K562 (cell line): ENCODE measurements at regions not wholly inside any gene's neighbourhood (a gene's known extent, or its start where the extent isn't known, plus 50 kb on each side); places are given as distances from the start of the nearest gene placed in this dataset.

Source experiments
- ATAC-seq: fragments of 200-7000 bp; cut with Tn5 transposase; 3 replicates; pipeline ENCODE4 v1.9.1; 2020; ENCODE audit warnings: moderate library complexity
- BruUV-seq: library from RNA; stranded (reverse); fragments of 400-500 nt; replicated peaks from 2 replicates; lab custom pipeline; 2021; lab: Mats Ljungman, UMichigan
- CTCF ChIA-PET: fragments of 300-600 bp; formaldehyde crosslinking; extraction: SDS; loops from one replicate; lab custom pipeline; 2021; ENCODE audit warnings: low intra/inter-chr PET ratio; lab: Yijun Ruan, JAX
- POLR2A ChIA-PET: fragments of 300-600, 350-650 bp; sonication (Branson Sonifier 250); formaldehyde crosslinking; extraction: SDS; loops from one replicate; lab custom pipeline; 2021; ENCODE audit warnings: antibody characterized with exemption, inconsistent platforms; lab: Yijun Ruan, JAX
- DNase-seq, 4 experiments: peaks; one replicate each; pipeline versions ENCODE4 v3.0.0 to v3.0.0-alpha.2; 2011 to 2018; ENCODE audit warnings: low spot score in 3 of 4, mixed read lengths in 3 of 4; ENCODE audit errors: extremely low read depth in 1 of 4
- FAIRE-seq: peaks from 2 replicates; lab custom pipeline; 2011; peaks lifted over from hg19 to GRCh38; lab: Jason Lieb, UNC
- H2AFZ ChIP-seq: 2 replicates; pipeline ENCODE4 v1.6.0; 2011; ENCODE audit warnings: low read depth, low read length, control low read depth, inconsistent platforms
- H3K27ac ChIP-seq: fragments of 200-600 bp; 3 replicates; pipeline ENCODE4 v1.8.0; 2011; ENCODE audit warnings: low read depth, mild to moderate bottlenecking, control low read depth, inconsistent platforms, low read length, moderate library complexity, mixed read lengths; ENCODE audit errors: extremely low read depth
- H3K27me3 ChIP-seq, 2 experiments: fragments of 300-600 bp in 1 of 2; 2 replicates in 1 of 2; 3 replicates in 1 of 2; pipeline versions ENCODE4 v1.6.0 to v1.8.0; 2011; ENCODE audit warnings: inconsistent platforms in 2 of 2, low read length in 2 of 2, mild to moderate bottlenecking in 1 of 2, mixed read lengths in 1 of 2, moderate library complexity in 1 of 2; ENCODE audit not compliant: control insufficient read depth in 2 of 2, insufficient read depth in 2 of 2
- H3K36me3 ChIP-seq: fragments of 300-600 bp; 3 replicates; pipeline ENCODE4 v1.8.0; 2011; ENCODE audit warnings: mild to moderate bottlenecking, low read length, inconsistent platforms; ENCODE audit not compliant: control insufficient read depth, insufficient read depth
- H3K4me1 ChIP-seq, 2 experiments: fragments of 200-600 bp in 1 of 2; replicated peaks in 1 of 2; 2 replicates in 1 of 2; 3 replicates in 1 of 2; pipeline versions ENCODE4 v1.5.1 to v1.8.0; 2011; ENCODE audit warnings: inconsistent platforms in 2 of 2, low read length in 2 of 2, mild to moderate bottlenecking in 1 of 2, mixed read lengths in 1 of 2, moderate library complexity in 1 of 2; ENCODE audit not compliant: control insufficient read depth in 2 of 2, insufficient read depth in 2 of 2
- H3K4me2 ChIP-seq: 2 replicates; pipeline ENCODE4 v1.6.1; 2011; ENCODE audit warnings: low read length, control low read depth, inconsistent platforms, mixed read lengths; ENCODE audit not compliant: insufficient read depth
- H3K4me3 ChIP-seq: fragments of 200-600 bp; sonication (generic), shearing (Covaris generic); 2 replicates; pipeline ENCODE4 v1.5.1; 2016; ENCODE audit warnings: control low read depth, inconsistent platforms
- H3K79me2 ChIP-seq: fragments of 200-600 bp; 3 replicates; pipeline ENCODE4 v1.8.0; 2011; ENCODE audit warnings: low read length, inconsistent platforms; ENCODE audit not compliant: control insufficient read depth, insufficient read depth
- H3K9ac ChIP-seq, 2 experiments: 2 replicates each; pipeline versions ENCODE4 v1.6.0 to v1.6.1; 2011; ENCODE audit warnings: low read depth in 2 of 2, low read length in 2 of 2, control low read depth in 1 of 2, inconsistent platforms in 1 of 2, mild to moderate bottlenecking in 1 of 2, mixed read lengths in 1 of 2; ENCODE audit not compliant: insufficient read depth in 1 of 2
- H3K9me1 ChIP-seq: one replicate; pipeline ENCODE4 v1.6.0; 2011; ENCODE audit warnings: inconsistent platforms, mild to moderate bottlenecking, low read length, moderate library complexity; ENCODE audit not compliant: control insufficient read depth, insufficient read depth
- H3K9me3 ChIP-seq: replicated peaks from 2 replicates; pipeline ENCODE4 v1.5.1; 2011; ENCODE audit warnings: low read depth, low read length, inconsistent platforms; ENCODE audit not compliant: control insufficient read depth, insufficient read depth
- H4K20me1 ChIP-seq: replicated peaks from 2 replicates; pipeline ENCODE4 v1.6.1; 2011; ENCODE audit warnings: low read length, inconsistent platforms, mixed read lengths; ENCODE audit not compliant: control insufficient read depth, insufficient read depth
- CTBP1 ChIP-seq: fragments of 450-650 bp; IDR thresholded peaks from 2 replicates; pipeline ENCODE4 v1.6.1; 2016; ENCODE audit warnings: borderline replicate concordance
- DMBX1 ChIP-seq: fragments of 250-450 bp; sonication (Bioruptor Pico); IDR thresholded peaks from 2 replicates; pipeline ENCODE4 v1.8.0; 2022; ENCODE audit warnings: inconsistent platforms, mild to moderate bottlenecking, moderate library complexity, borderline replicate concordance
- L3MBTL2 ChIP-seq: fragments of 450-650 bp; IDR thresholded peaks from 2 replicates; pipeline ENCODE4 v1.6.1; 2016; ENCODE audit warnings: mild to moderate bottlenecking, moderate library complexity
- MTA1 ChIP-seq: fragments of 450-650 bp; IDR thresholded peaks from 2 replicates; pipeline ENCODE4 v1.6.1; 2017; ENCODE audit warnings: borderline replicate concordance
- NCOA6 ChIP-seq: fragments of 450-650 bp; IDR thresholded peaks from 2 replicates; pipeline ENCODE4 v1.6.1; 2017; ENCODE audit warnings: mild to moderate bottlenecking
- PHB2 ChIP-seq: fragments of 450-650 bp; IDR thresholded peaks from 2 replicates; pipeline ENCODE4 v1.6.1; 2017; ENCODE audit warnings: low read depth
- SMC3 ChIP-seq: conservative IDR thresholded peaks from 2 replicates; pipeline ENCODE4 v1.6.1; 2011; ENCODE audit warnings: low read depth, low read length, improper control_type of control experiment; ENCODE audit not compliant: insufficient read depth
- STAT5A ChIP-seq: IDR thresholded peaks from 2 replicates; pipeline ENCODE4 v1.6.1; 2012; ENCODE audit warnings: low read length, inconsistent platforms, borderline replicate concordance
- TSC22D4 ChIP-seq: fragments of 450-650 bp; IDR thresholded peaks from 2 replicates; pipeline ENCODE4 v1.6.1; 2016; ENCODE audit warnings: missing genetic modification characterization, missing biosample characterization, control low read depth
- ZC3H8 ChIP-seq: fragments of 450-650 bp; IDR thresholded peaks from 2 replicates; pipeline ENCODE4 v1.6.1; 2017
- WGBS: fragments of 100-300 bp; shearing (Covaris generic); methylation state at CpG from one replicate; pipeline ENCODE4 v1.1.6; 2016; ENCODE audit warnings: low coverage, mixed read lengths; ENCODE audit not compliant: insufficient coverage; ENCODE audit errors: missing lambda C conversion rate; 5-methylcytosine and 5-hydroxymethylcytosine counted together
- in situ Hi-C: fragments of 300-500 bp; cut with MboI; formaldehyde crosslinking; loops from 4 replicates; pipeline ENCODE4 v1.15.0; 2018; ENCODE audit warnings: inconsistent platforms, mixed read lengths
- intact Hi-C: fragments of 100-400 bp; cut with micrococcal nuclease; formaldehyde crosslinking; loops from 2 replicates; pipeline ENCODE4 v1.14.2; 2022
- TF ChIP-seq, protein P1 (sequence below), 2 experiments: fragments of 150-350 bp in 1 of 2; IDR thresholded peaks; 2 replicates each; pipeline ENCODE4 v1.6.1; 2012 to 2016; ENCODE audit warnings: low read depth in 2 of 2, low read length in 2 of 2, mild to moderate bottlenecking in 1 of 2, moderate library complexity in 1 of 2
- TF ChIP-seq, protein P2 (sequence below): fragments of 450-650 bp; IDR thresholded peaks from 2 replicates; pipeline ENCODE4 v1.6.1; 2017; ENCODE audit warnings: antibody characterized with exemption

GRCh38 chr1:25099343-25099951 lies 132.9 kb downstream of the SYF2 start:
- CTCF ChIA-PET = no interaction called here
- WGBS = 2% methylated on average over 11 of the region's 11 CpGs
- intact Hi-C loops = no loop called here

GRCh38 chr1:25098717-25099116 lies 133.6 kb downstream of the SYF2 start:
- POLR2A ChIA-PET = interaction anchor here (0.6 kb wide), 1 partner anchor 177 kb away, joined by 3 read pairs; no protein-coding TSS in a partner anchor
- no peak overlapping the region for H3K27ac ChIP-seq
- peaks cover 0 to 26% of the 10 kb centered on the region in 2 experiments; a peak in 3 of 5 replicates for H3K27me3 ChIP-seq
- FAIRE-seq (no peak), ATAC-seq (no peak), DNase-seq (no peak)
- no peaks in the 10 kb centered on the region for H3K9me1 ChIP-seq
- H3K79me2 ChIP-seq = no peaks in the 10 kb centered on the region
- WGBS = 2% methylated on average over 4 of the region's 4 CpGs
- no TSS peak for BruUV-seq
- H4K20me1 ChIP-seq = no peaks in the 10 kb centered on the region
- peaks cover 0 to 5% of the 10 kb centered on the region in 2 experiments; a peak in 1 of 5 replicates for H3K4me1 ChIP-seq
- H3K9me3 ChIP-seq = no peaks in the 10 kb centered on the region; the same call in 1 of the 2 replicates
- intact Hi-C loops (no loop called here), in situ Hi-C loops (no loop called here)
- no peak overlapping the region for H3K4me3 ChIP-seq
- no peak overlapping the region for H3K9ac ChIP-seq
- H3K36me3 ChIP-seq = no peaks in the 10 kb centered on the region
- no peak overlapping the region for H3K4me2 ChIP-seq
- H2AFZ ChIP-seq = no peak overlapping the region
- CTCF ChIA-PET = no interaction called here
- TF ChIP-seq PHB2 (no peak), SMC3 (no peak), ZC3H8 (no peak), MTA1 (no peak), NCOA6 (no peak), DMBX1 (CRISPR knock-in tag) (no peak)
- TF ChIP-seq, protein P1, sequence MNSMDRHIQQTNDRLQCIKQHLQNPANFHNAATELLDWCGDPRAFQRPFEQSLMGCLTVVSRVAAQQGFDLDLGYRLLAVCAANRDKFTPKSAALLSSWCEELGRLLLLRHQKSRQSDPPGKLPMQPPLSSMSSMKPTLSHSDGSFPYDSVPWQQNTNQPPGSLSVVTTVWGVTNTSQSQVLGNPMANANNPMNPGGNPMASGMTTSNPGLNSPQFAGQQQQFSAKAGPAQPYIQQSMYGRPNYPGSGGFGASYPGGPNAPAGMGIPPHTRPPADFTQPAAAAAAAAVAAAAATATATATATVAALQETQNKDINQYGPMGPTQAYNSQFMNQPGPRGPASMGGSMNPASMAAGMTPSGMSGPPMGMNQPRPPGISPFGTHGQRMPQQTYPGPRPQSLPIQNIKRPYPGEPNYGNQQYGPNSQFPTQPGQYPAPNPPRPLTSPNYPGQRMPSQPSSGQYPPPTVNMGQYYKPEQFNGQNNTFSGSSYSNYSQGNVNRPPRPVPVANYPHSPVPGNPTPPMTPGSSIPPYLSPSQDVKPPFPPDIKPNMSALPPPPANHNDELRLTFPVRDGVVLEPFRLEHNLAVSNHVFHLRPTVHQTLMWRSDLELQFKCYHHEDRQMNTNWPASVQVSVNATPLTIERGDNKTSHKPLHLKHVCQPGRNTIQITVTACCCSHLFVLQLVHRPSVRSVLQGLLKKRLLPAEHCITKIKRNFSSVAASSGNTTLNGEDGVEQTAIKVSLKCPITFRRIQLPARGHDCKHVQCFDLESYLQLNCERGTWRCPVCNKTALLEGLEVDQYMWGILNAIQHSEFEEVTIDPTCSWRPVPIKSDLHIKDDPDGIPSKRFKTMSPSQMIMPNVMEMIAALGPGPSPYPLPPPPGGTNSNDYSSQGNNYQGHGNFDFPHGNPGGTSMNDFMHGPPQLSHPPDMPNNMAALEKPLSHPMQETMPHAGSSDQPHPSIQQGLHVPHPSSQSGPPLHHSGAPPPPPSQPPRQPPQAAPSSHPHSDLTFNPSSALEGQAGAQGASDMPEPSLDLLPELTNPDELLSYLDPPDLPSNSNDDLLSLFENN (IDR thresholded peaks at IDR 0.05; ENCODE audit: low read depth in 2 of 2, low read length in 2 of 2) = no peak
- TF ChIP-seq, protein P2, sequence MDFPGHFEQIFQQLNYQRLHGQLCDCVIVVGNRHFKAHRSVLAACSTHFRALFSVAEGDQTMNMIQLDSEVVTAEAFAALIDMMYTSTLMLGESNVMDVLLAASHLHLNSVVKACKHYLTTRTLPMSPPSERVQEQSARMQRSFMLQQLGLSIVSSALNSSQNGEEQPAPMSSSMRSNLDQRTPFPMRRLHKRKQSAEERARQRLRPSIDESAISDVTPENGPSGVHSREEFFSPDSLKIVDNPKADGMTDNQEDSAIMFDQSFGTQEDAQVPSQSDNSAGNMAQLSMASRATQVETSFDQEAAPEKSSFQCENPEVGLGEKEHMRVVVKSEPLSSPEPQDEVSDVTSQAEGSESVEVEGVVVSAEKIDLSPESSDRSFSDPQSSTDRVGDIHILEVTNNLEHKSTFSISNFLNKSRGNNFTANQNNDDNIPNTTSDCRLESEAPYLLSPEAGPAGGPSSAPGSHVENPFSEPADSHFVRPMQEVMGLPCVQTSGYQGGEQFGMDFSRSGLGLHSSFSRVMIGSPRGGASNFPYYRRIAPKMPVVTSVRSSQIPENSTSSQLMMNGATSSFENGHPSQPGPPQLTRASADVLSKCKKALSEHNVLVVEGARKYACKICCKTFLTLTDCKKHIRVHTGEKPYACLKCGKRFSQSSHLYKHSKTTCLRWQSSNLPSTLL = no peak

More at GRCh38 chr1:25099343-25099951, 132.9 kb downstream of the SYF2 start:
- no peak overlapping the region for H3K4me2 ChIP-seq
- DNase-seq = no peak
- BruUV-seq = no TSS peak
- H3K4me1 ChIP-seq = peaks cover 0 to 5% of the 10 kb centered on the region in 2 experiments; a peak in 1 of 5 replicates
- H3K79me2 ChIP-seq = no peaks in the 10 kb centered on the region
- H3K9me3 ChIP-seq = no peaks in the 10 kb centered on the region; the same call in 1 of the 2 replicates
- no peak for TF ChIP-seq STAT5A
- peak; percentile 26; the same call in 1 of the 2 replicates for TF ChIP-seq CTBP1
- TF ChIP-seq TSC22D4 (tag) = 0 out of 2 replicates have a peak, but pooled peaks have one; percentile 25
- TF ChIP-seq L3MBTL2 = 0 out of 2 replicates have a peak, but pooled peaks have one; percentile 29
- TF ChIP-seq, all 486 proteins: peak for 3
- H3K9me1 ChIP-seq = no peaks in the 10 kb centered on the region
- H4K20me1 ChIP-seq = no peaks in the 10 kb centered on the region
- FAIRE-seq (peak; percentile 37), ATAC-seq (no peak)
- no peaks in the 10 kb centered on the region for H3K36me3 ChIP-seq
- POLR2A ChIA-PET = interaction anchor here (0.6 to 0.9 kb wide), 5 partner anchors 9 to 519 kb away, joined by 3 to 5 read pairs (median 3); no protein-coding TSS in a partner anchor
- peaks cover 0 to 26% of the 10 kb centered on the region in 2 experiments; a peak in 3 of 5 replicates for H3K27me3 ChIP-seq
- no peak overlapping the region for H3K4me3 ChIP-seq
- no peak overlapping the region for H3K9ac ChIP-seq
- no peak overlapping the region for H3K27ac ChIP-seq
- no peak overlapping the region for H2AFZ ChIP-seq
- in situ Hi-C loops = no loop called here
